AG10803 (cell line): ENCODE measurements at regions not wholly inside any gene's neighbourhood (a gene's known extent, or its start where the extent isn't known, plus 50 kb on each side); places are given as distances from the start of the nearest gene placed in this dataset.

ENCODE experiments used
- DNase-seq: peaks from one replicate; pipeline ENCODE4 v3.0.0; 2010; ENCODE audit warnings: low read depth
- H3K4me3 ChIP-seq: 2 replicates; pipeline ENCODE4 v1.5.1; 2011; ENCODE audit warnings: mild to moderate bottlenecking, low read length, control low read depth
- CTCF ChIP-seq: conservative IDR thresholded peaks from 2 replicates; pipeline ENCODE4 v1.5.1; 2011; ENCODE audit warnings: mild to moderate bottlenecking, low read length, control low read depth, inconsistent platforms

GRCh38 chr11:135061166-135061565 is 649.1 kb upstream of the B3GAT1 start:
- no peak for TF ChIP-seq CTCF
- DNase-seq = no peak
- no peak overlapping the region for H3K4me3 ChIP-seq

DNA sequence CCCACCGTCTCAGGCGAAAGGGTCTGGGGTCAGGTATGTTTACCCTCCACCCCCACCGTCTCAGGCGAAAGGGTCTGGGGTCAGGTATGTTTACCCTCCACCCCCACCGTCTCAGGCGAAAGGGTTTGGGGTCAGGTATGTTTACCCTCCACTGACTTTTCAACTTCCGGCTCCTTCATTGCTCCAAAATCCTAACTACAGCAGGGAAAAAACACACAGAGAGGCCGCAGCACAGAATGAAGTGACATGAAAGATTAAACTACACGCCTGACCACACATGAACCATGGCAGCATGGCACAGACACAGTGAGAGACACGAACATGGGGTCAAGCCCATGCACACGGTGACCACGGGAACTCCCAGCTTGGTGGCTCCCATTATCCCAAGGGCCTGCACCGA is 634.9 kb upstream of the B3GAT1 start:
- no peak overlapping the region for H3K4me3 ChIP-seq
- DNase-seq = no peak
- TF ChIP-seq CTCF = no peak

DNA sequence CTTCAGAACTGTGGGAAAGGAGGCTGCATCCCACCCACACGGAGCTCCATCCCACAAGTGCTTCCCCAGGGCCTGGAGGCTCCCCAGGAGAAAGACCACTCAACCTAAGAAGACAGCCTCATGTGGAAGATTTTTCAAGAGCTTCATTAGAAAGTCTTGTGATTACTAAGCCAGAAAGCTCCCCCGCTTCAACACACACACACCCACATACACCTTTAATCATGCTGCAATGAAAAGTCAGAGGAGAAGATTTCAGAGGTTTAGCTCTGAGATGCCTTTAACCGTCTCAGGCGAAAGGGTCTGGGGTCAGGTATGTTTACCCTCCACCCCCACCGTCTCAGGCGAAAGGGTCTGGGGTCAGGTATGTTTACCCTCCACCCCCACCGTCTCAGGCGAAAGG is 634.5 kb upstream of the B3GAT1 start:
- no peak overlapping the region for H3K4me3 ChIP-seq

GRCh38 chr11:135043434-135043833 is 631.4 kb upstream of the B3GAT1 start:
- TF ChIP-seq CTCF = no peak
- no peak overlapping the region for H3K4me3 ChIP-seq
- no peak for DNase-seq

More for the DNA sequence above, 634.5 kb upstream of the B3GAT1 start:
- no peak for TF ChIP-seq CTCF
- DNase-seq = no peak

DNA sequence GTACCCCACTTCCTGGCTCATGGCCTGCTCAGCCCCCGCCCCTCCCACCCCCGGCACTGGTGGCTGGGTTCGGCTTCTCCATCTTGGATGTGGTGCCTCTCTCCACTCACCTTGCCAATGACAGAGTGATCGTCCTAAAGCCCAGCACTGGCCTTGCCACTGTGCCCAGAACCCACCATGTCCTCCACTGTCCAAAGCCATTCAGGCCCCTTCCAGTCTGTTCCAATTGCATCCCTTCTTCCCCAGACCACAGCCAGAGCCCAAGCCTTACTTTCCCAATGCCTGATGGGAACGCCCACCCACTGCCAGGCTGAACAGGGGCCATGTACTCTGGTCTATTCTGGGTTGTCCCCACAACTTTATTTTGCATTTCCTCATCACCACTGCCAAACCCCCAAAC is 625.8 kb upstream of the B3GAT1 start:
- no peak for DNase-seq
- H3K4me3 ChIP-seq = no peak overlapping the region
- TF ChIP-seq CTCF = no peak

GRCh38 chr11:135036488-135037297 is 624.7 kb upstream of the B3GAT1 start:
- no peak for DNase-seq
- no peak for TF ChIP-seq CTCF
- H3K4me3 ChIP-seq = no peak overlapping the region

- TF ChIP-seq CTCF = no peak
- no peak overlapping the region for H3K4me3 ChIP-seq
- DNase-seq = no peak
Observed at GRCh38 chr11:135035282-135035681, 623.2 kb upstream of the B3GAT1 start.
